NCI-H774 (cell line): ENCODE measurements at regions not wholly inside any gene's neighbourhood (a gene's known extent, or its start where the extent isn't known, plus 50 kb on each side); places are given as distances from the start of the nearest gene placed in this dataset.

Experiments used
- DNase-seq: peaks from one replicate; lab custom pipeline; 2025; lab: John Stamatoyannopoulos, UW

DNA sequence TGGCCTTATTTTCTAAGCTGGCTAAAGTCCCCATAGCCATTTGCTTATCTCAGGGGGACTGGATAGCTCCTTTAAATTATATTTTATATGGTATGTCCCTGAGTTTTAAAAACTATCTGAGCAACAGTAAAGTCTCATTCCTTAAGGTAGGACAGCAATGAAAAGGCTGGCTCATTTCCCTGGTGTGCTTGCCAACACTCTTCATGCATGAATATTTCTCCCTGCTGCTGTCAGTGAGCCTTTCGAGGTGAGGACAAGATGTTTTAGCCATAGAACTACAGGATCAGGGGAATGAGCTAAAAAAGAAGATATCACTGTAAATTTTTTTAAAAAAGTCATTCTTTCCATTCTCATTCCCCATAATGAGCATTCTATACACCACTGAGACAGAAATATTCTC lies 427.3 kb upstream of the FAM241A start:
- DNase-seq, result no peak

DNA sequence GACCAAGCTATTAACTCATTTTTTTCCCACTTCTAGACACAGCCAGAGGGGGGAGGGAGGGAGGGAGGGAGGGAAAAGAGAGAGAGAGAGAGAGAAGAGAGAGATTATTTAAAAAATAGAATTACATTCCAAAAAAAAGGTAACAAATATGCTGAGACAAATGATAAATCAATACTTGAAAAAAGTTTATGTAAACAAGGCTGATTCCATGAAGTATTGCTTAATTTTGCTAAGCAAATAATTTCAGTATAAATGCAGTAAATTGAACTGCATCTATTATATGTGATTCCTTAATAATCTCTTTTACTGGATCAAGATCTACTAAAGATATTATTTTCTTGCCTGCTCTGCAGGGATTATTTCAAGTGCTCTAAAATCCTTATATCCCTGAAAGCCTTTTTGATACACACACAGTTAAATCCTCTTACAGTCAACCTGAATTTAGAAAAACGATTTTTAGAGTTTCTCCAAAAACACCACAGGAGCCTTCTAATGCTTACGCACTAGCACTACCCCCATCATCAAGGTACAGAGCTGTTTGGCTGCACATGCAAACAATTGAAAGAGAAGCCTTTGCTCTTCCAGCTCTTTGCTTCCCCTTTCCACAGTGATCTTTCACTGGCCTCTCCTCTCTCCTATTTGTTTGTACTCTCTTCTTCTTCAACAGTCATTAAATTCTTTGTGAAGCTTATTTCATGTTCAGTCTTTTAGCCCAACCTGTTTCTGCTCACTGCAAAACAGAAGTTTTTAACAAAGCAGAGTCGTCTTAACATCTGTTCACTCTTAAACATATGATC lies 426.3 kb upstream of the FAM241A start:
- DNase-seq, result no peak

DNA sequence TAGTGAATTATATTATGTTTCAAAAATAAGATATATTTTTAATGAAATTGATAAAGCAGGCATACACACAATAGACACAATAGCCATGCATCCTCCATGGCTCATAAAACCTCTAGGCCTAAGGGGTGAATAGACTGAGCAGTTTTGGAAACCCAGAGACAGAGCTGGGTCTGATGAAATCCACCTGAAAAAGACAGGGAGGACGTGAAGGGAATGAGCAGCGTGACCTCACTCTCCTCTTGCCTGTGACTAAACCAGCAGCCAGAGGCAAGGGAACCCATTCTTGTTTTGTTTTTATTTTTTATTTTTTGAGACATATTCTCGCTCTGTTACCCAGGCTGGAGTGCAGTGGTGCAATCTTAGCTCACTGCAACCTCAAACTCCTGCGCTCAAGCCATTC lies 424.4 kb upstream of the FAM241A start:
- no peak for DNase-seq

DNA sequence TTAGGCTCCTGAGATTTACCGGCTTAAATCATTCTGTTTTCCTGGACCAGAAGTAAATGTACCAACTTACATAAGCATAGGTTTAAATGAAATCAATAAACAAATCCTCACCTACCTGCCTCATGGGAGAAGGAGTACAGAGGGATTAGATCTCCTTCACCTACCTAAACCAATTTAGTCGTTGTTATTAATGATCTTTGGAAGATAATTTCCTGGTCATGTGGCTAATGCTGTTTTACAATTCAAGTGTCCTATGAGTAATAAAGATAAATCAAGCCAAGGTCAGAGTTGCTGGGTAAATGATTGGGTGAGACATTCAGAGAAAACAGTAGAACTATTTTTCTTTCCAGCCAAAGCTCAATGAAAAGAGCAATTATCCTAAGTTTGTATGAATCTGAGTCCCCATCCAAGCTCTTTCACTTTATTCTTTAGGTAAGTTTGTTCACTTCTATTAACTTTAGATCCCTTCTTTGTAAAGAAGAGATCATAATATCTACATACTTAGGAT lies 423.0 kb upstream of the FAM241A start:
- no peak for DNase-seq

DNA sequence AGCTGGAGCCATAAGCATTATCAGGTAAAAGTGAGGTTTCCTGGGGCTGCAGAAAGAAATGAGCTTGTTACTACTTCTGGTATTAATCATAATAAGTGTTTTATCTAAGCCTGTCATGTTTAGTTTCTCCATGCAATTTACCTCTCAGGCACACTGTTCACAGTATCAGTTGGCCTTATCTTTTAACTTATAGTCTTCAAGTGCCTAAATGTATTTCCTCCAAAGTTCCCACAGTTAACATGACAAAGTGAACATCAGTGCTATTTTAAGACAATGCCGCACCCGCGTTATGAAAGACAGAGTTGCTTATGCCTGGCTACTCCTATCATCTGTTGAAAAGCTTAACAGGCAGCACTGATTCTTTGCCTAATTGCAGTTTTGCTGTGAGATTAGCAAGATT lies 408.7 kb upstream of the FAM241A start:
- DNase-seq, result no peak

DNA sequence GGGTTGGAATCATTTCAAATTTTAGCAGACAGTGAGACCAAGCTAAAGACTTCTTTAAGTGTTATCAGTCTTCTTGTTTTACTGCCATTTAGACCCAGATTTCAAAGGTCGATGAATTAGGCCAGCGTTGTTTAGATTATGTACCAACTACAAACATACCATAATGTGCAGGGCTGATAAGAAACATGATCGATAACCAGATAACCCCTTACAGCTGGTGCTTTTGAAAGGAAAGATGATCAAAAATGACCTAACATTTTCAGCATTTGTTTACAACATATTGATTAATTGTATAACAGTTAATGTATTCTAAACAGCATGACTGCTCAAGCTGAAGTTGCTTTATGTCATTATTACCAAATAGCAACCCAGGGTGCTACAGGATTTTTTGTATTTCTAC lies 400.4 kb upstream of the FAM241A start:
- DNase-seq, result no peak

DNA sequence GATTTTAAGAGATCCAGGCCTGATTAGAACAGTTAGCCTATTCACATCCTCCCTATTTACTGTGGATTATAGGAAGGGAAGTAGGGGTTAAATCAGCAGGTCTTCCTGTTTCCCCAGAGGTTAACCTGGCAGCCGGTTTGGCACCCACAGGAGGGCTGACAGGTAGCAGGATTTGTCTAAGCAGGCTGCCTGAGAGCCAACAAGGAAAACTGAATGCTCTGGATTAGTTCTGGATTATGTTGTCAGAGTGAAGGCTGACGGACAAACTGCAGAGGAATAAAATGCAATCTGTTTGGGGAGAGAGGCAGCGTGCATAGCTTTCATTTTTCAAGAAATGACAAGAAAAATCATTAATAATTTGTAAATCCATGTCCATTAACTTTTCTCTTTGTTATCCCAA lies 397.1 kb upstream of the FAM241A start:
- DNase-seq, result no peak

DNA sequence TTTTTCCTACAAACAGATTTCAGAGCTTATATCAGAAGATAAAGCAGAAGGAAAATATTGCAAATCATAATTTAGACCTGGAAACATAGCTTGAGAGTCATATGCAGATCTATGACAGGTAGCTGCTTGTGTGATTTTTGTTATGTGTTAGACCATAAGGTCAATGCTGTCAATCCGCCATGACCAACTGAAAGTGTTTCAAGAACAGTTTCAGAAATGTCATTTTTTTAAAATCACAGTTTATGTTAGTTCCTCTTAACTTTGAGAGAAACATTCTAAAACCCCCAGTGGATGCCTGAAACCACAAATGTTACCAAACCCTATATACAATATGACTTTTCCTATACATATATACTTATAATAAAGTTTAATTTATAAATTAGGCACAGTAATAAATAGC lies 391.3 kb upstream of the FAM241A start:
- DNase-seq, result no peak

DNA sequence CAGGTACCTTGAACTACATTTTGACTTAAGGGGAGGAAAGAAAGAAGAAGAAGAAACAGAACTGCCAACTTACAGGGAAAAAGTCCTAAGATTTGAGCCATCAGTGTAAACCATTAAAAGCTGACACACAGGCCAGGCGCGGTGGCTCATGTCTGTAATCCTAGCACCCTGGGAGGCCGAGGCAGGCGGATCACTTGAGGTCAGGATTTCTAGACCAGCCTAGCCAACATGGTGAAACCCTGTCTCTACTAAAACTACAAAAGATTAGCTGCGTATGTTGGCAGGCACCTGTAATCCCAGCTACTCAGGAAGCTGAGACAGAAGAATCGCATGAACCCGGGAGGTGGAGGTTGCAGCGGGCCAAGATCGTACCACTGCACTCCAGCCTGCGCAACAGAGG lies 389.7 kb upstream of the FAM241A start:
- DNase-seq, result no peak

DNA sequence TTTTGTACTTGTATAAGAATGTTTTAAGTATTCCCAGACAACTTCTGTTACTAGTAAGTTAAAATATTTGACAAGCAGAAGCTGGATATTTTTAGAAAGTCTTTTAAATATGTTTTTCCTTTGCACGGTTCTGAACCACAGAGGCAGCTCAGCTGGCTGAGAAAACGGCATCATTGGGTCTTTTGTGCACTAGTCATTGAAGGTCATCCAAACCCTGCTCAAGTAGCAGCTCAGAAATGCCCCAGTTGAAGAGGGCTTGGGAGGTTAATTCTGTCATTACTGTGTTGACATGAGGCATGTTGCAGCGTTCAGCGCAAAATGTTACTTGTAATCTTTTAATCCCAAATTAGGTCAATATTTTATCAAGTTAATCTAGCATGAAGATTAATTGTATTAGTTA lies 383.7 kb upstream of the FAM241A start:
- DNase-seq, result no peak

DNA sequence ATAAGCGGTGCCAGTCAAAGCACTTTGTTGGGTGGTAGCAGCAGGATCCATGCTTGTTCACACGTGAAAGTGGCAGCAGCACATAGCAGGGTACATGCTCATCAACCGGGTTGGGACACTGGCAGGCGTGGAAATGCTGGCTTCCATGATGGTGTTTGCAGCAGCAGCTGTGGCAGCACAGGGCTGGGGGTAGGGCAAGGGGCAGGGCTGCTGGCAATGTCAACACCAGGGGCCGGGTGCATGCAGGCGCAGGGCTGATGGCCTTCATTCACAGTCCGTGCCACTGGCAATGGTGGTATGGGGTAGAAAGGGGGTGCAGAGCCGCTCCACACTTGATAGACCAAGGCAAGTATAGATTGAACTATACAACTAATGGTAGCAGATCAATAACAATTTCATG lies 374.7 kb upstream of the FAM241A start:
- no peak for DNase-seq

DNA sequence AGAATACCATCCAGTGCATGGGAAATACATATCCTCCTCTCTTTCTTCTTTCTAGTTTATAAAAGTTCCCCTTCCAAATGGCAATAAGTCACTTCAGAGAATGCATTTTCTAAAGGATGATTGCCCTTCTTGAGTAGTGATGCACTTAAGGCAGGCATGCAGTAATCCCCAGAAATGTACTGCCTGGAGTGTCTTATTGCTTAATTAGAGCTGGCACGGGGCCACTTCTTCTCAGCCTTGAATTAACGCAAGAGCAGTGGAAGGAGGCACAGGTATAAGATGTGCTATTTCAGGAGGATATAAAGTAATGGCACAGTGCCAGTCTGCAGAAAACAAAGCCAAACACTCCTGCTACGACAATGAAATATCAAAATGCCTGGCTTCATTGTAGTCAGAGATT lies 371.4 kb upstream of the FAM241A start:
- no peak for DNase-seq

DNA sequence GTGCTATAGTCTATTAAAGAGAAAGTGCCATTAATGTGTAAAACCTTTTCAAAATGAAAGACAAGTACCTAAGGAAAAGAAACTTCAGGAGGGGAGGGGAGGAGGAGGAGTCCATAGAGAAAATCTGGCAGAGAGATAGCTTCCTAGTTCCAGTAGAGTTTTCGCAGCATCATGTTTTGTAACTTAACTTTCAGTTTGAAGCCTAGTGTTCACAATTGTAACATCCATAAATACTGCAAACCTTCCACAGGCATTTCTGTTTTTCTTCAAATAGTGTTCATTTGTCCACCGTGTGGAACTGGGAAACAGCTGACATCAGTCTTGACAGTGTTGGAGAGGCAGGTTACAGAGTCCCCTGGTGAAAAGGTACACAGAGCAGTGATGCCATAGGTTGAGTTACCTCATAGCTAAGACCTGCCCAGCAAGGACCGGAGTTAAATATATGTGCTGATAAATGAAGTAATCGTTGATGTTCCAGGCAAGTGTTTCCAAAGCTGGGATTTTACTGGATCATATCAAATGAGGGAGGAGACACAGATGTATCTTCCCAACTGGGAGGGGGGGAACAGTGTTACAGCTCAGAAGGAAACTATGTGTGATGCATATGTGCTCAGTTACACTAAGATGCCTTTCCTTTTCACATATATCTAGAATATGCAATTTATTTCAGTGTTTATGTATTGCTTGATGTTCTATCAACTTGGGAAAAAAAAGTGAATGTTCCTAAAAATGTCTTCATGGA lies 369.5 kb upstream of the FAM241A start:
- no peak for DNase-seq

DNA sequence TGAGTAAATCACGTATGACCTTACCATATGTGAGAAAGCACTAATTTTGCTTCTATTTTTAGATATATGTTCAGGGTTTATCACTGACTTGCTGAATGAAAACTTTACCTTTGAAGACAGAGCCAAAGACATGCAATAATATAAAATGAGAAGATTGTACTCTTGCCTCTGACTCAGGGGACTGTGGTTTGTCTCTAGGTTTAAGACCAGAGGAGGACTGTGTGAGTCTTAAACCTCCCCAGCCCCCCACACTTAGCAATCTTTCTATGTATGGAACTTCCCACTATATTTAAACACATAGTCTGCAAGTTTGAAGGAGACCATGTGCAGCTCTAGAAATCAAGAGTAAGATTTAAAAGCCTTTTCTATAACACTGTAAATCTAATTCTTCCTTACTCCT lies 368.7 kb upstream of the FAM241A start:
- DNase-seq, result no peak

DNA sequence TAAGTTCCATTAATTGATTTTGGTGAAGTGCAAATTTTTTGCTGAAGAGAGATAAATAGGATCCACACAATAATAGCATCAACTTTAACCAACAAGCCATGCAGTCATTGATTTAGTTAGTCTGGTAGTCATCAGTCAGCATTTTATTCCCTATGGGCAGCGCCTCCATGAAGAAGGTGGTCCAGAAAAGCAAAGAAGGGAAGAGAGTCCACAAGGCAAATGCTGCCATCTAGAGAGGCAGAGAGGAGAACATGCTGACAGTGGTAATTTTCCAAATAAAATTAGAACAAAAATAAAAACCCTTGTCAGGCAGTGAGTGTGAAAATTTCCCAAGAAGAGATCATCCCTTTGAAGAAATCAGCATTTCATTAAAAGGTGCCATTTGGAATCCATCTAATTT lies 366.7 kb upstream of the FAM241A start:
- DNase-seq, result no peak

DNA sequence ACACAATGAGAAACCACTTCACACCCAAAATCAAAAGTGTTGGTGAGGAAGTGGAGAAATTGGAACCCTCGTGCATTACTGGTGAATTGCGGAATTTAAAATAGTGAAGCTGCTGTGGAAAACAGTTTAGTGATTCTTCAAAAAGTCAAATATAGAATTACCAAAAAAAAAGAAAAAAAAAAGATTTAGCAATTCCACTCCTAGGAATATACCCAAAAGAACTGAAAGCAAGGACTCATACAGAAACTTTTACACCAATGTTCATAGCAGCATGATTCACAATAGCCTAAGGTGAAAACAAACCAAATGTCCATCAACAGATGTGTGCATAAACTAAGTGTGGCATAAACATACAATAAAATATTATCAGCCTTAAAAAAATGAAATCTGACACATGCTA lies 364.3 kb upstream of the FAM241A start:
- DNase-seq, result no peak

DNA sequence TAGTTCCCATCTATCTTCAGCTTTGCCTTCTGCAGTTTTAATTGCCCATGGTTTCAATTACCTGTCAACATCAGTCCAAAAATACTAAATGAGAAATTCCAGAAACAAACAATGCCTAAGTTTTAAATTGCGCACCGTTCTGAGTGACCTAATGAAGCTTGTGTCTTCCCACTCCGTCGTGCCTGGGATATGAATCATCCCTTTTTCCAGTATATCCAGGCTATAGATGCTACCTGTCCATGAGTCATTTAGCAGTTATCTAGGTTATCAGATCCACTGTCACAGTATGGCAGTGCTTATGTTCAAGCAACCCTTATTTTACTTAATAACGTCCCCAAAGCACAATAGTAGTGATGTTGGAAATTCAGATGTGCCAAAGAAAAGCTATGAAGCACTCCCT lies 363.6 kb upstream of the FAM241A start:
- DNase-seq, result no peak

DNA sequence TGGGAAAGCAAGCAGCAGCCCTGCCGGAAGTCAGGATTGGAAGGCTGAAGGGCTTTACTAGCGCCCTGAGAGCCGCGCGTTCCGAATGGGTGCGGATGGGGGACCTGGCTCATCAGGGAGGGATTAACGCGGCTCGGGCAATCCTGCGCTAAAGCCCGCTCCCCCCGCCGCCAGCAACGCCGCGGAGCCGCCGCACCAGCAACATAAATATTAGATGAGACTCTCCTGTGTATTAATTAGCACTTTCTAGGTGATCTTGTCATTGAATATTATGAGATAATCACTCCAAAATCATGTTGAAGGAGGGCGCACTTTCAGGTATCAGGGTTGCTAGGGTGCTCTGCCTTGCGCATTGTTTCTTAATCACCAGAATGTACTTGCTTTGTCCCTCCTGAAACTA lies 357.2 kb upstream of the FAM241A start:
- no peak for DNase-seq

DNA sequence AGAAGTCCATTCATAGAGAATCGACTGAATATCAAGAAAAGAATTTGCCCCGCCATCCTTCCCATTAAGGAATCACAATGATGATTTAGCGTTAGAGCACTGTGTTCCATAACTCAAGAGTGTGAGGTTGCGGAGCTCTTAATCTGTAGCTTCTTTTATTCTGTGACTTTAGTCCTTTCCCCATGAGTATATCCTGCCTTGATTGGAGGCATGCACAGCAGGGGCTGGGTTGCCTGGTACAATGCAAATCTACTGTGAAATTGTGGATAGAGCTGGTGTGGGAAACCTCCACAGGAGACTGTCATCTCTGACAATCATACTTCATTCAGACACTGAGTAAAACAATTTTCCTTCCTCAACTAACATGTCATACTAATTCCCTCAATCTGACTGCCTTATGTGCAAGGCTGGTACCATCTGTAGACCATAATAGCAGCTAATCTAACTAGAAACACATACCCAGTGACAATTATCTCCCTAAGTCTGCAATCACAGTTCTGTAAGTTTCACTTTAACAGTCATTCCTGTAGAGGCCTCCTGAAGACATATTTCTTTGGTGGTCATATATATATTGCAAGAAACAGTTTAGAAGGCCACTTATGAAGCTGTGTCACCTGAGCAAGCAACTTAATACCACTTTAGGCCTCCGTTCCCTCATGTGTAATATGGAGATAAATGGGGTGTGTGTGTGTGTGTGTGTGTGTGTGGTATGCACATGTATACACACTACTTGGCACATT lies 355.2 kb upstream of the FAM241A start:
- DNase-seq, result no peak

DNA sequence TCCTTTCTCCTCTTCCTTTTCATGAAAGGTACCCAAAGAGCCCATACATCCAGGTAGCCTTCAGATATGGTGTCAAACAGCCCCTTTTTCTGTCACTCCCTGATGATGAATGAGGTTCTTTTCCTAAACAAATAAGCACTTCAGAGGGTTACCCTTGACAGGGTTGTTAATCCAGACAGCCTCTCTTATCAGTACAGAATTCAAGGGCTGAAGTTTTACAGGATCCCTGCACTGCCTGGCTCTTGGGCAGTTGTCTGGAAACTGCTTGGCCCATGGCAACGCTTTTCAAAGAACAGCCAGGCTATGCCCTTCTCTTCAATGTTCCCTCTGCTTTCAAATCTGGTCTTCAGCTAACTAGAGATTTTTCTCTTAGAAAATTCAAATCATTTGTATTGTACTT lies 352.6 kb upstream of the FAM241A start:
- no peak for DNase-seq

DNA sequence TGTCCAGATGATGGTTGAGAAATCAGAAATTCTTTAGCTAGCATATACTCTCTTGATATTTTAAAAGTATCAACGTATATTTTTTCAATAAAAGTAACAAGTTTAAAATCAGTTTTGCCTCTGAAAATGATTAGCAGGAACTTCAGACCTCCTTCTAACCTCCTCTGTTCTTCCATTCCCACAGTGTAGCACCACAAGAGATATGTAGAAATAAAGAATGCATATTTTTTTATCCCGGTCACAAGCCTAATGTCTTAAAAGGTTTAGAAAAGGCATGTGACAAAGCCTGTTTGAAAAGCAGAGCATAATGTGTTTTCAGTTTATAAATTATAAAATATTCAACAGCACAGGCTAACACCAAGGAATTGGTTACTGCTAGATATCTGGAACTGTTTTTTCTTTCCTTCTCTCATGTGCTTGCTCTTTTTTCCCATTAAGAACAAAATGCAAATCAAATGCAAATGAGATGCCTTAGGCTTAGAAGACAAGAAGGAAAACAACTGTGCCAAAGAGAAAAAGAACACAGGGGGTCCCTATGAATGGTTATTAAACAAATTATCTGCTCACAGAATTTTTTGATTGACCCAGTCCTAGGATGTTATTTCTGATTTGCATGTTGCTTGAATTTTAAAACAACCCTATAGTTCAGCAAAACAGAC lies 351.7 kb upstream of the FAM241A start:
- no peak for DNase-seq

DNA sequence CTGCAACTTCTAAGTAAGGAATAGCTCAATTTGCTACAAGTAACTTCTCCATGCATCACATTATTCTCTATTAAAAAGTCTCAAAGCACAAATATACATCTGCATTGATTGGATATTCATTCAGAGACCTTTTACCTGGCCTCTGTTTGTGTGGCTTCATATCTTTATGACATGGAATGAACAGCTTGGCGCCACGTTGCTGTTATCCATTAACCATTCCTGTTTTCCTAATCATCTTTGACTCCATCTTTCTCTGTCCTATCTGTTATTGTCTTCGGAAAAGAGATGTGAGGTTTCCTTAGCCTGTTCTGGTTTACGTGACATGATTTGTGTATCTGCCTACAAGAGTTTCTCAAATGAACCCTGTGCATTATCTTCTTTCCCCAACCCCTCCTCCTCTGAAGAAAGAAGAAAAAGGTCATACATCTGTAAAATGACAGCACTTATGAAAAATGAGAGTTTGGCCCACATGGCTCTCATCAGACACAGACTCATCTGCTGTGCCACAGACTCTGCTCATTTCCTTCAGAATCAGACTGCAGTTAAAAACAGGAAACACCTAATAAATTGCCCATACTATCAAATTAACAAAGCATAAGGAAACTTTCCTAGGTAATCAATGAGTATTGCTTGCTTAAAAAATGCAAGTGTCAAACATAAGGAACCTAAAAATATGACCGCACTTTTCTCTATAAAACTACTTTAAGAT lies 347.6 kb upstream of the FAM241A start:
- no peak for DNase-seq
